ENCODE measurements at regions not wholly inside any gene's neighbourhood (a gene's known extent, or its start where the extent isn't known, plus 50 kb on each side); places are given as distances from the start of the nearest gene placed in this dataset.

- no peak for TF ChIP-seq CTCF (tag by site-specific recombination; IDR thresholded peaks at IDR 0.05)
- no peak for TF ChIP-seq OSR2 (tag by site-specific recombination; IDR thresholded peaks at IDR 0.05)
- TF ChIP-seq SP7 (tag by site-specific recombination; IDR thresholded peaks at IDR 0.05), result no peak
- TF ChIP-seq ATF2 (tag by site-specific recombination; IDR thresholded peaks at IDR 0.05; ENCODE audit: low read depth), result no peak
- no peak for TF ChIP-seq ZBTB7A (tag by site-specific recombination; IDR thresholded peaks at IDR 0.05; ENCODE audit: low read depth)
- no peak for TF ChIP-seq HIC1 (tag by site-specific recombination; IDR thresholded peaks at IDR 0.05)
- no peak for TF ChIP-seq ZIC2 (tag by site-specific recombination; IDR thresholded peaks at IDR 0.05)
- TF ChIP-seq ZNF23 (tag by site-specific recombination; IDR thresholded peaks at IDR 0.05; ENCODE audit: borderline replicate concordance), result no peak
- no peak for TF ChIP-seq ZNF514 (tag by site-specific recombination; IDR thresholded peaks at IDR 0.05)
- no peak for TF ChIP-seq ZEB2 (tag by site-specific recombination; IDR thresholded peaks at IDR 0.05)
- no peak for TF ChIP-seq ZNF677 (tag by site-specific recombination; IDR thresholded peaks at IDR 0.05)
- no peak for TF ChIP-seq PRDM10 (tag by site-specific recombination; IDR thresholded peaks at IDR 0.05)
These were observed 78.1 kb downstream of the ASB9 start for GRCh38 chrX:15191830-15192229.

All from HEK293 (cell line).